Stomach (tissue), 8 donors: ENCODE measurements at regions not wholly inside any gene's neighbourhood (a gene's known extent, or its start where the extent isn't known, plus 50 kb on each side); places are given as distances from the start of the nearest gene placed in this dataset.

Experiments
- DNase-seq, 2 donors: peaks; one replicate each; pipeline versions ENCODE4 v3.0.0 to v3.0.0-alpha.2; 2013 to 2019
- H3K27ac ChIP-seq, 5 donors: fragments of 200-600 bp in 4 of 5; sonication (generic) in 4 of 5; one replicate each; pipeline ENCODE4 v1.5.1; 2013 to 2019; ENCODE audit warnings: mild to moderate bottlenecking in 1 of 5, moderate library complexity in 1 of 5
- H3K27me3 ChIP-seq, 3 donors: fragments of 200-600 bp; sonication (generic); one replicate each; pipeline ENCODE4 v1.5.1; 2017 to 2019; ENCODE audit warnings: mixed run types in 1 of 3
- H3K36me3 ChIP-seq, 4 donors: fragments of 200-600 bp; sonication (generic); 1 replicate in 3 of 4; 2 replicates in 1 of 4; pipeline ENCODE4 v1.5.1; 2016 to 2019
- H3K4me1 ChIP-seq, 4 donors: fragments of 200-600 bp; sonication (generic); one replicate each; pipeline ENCODE4 v1.5.1; 2016 to 2019
- H3K4me3 ChIP-seq, 4 donors: fragments of 200-600 bp; sonication (generic) in 3 of 4; one replicate each; pipeline ENCODE4 v1.5.1; 2016 to 2019; ENCODE audit warnings: mild to moderate bottlenecking in 1 of 4
- H3K9me3 ChIP-seq, 4 donors: fragments of 200-600 bp; sonication (generic); one replicate each; pipeline ENCODE4 v1.5.1; 2016 to 2019
- CTCF ChIP-seq, 7 experiments: fragments of 450-650 bp in 4 of 7; fragments of 200-600 bp in 3 of 7; sonication (generic) in 3 of 7; IDR thresholded peaks; one replicate each; pipeline ENCODE4 v1.5.1; 2016 to 2019; ENCODE audit warnings: antibody characterized with exemption in 7 of 7, control low read depth in 2 of 7, mild to moderate bottlenecking in 1 of 7
- EP300 ChIP-seq: sonication (generic); formaldehyde crosslinking; IDR thresholded peaks from one replicate; pipeline ENCODE4 v1.6.1; 2017; ENCODE audit warnings: antibody characterized with exemption
- POLR2A ChIP-seq, 4 donors: fragments of 450-650 bp; IDR thresholded peaks; one replicate each; pipeline ENCODE4 v1.6.1; 2016; ENCODE audit warnings: antibody characterized with exemption in 4 of 4, control low read depth in 2 of 4, mild to moderate bottlenecking in 1 of 4, moderate library complexity in 1 of 4
- POLR2AphosphoS5 ChIP-seq, 3 donors: sonication (generic); formaldehyde crosslinking; IDR thresholded peaks; one replicate each; pipeline ENCODE4 v1.6.1; 2016; ENCODE audit warnings: antibody characterized with exemption in 3 of 3
- WGBS, 5 donors: extraction: QIAGEN DNeasy Blood & Tissue Kit in 3 of 5; methylation state at CpG; one replicate each; pipeline versions ENCODE4 v1.1.5 to v1.1.7; 2013 to 2018; 5-methylcytosine and 5-hydroxymethylcytosine counted together
- intact Hi-C: fragments of 100-400 bp; cut with DNase I; formaldehyde crosslinking; loops from one replicate; pipeline ENCODE4 v1.15.1; 2023; ENCODE audit warnings: low total_unique reads
- donor health status: healthy with polysubstance abuse.
- donor health status: Bipolar disorder and iron deficiency.
- donor health status: healthy.

GRCh38 chr2:234162861-234163260, 112.4 kb downstream of the SPP2 start:
- Histone ChIP-seq H3K36me3 (no peaks in the 10 kb centered on the region), H3K9me3 (no peaks in the 10 kb centered on the region), H3K27me3 (no peaks in the 10 kb centered on the region), H3K4me1 (no peaks in the 10 kb centered on the region), H3K4me3 (no peak overlapping the region), H3K27ac (no peak overlapping the region)
- intact Hi-C loops, result no loop called here
- no peak for TF ChIP-seq POLR2A (IDR thresholded peaks at IDR 0.05)
- TF ChIP-seq EP300, result no peak
- no peak for TF ChIP-seq CTCF (IDR thresholded peaks at IDR 0.05)
- TF ChIP-seq POLR2AphosphoS5 (IDR thresholded peaks at IDR 0.05), result no peak
- 42 to 69% (median 58%) methylated on average over 1 of the region's 1 CpG for WGBS, 5 donors
- DNase-seq, result no peak

GRCh38 chr2:234161932-234162331, 111.4 kb downstream of the SPP2 start:
- H3K27me3 ChIP-seq, result no peaks in the 10 kb centered on the region
- intact Hi-C loops, result no loop called here
- no peaks in the 10 kb centered on the region for H3K9me3 ChIP-seq
- no peak overlapping the region for H3K4me3 ChIP-seq
- H3K4me1 ChIP-seq, result no peaks in the 10 kb centered on the region
- no peaks in the 10 kb centered on the region for H3K36me3 ChIP-seq
- no peak overlapping the region for H3K27ac ChIP-seq
- no peak for DNase-seq
- WGBS, 5 donors, result 59 to 70% (median 63%) methylated on average over 6 of the region's 6 CpGs
- TF ChIP-seq EP300 (no peak), POLR2AphosphoS5 (IDR thresholded peaks at IDR 0.05) (no peak), CTCF (IDR thresholded peaks at IDR 0.05) (no peak), POLR2A (IDR thresholded peaks at IDR 0.05) (no peak)

GRCh38 chr2:234158812-234159211, 108.3 kb downstream of the SPP2 start:
- DNase-seq, result no peak
- no peaks in the 10 kb centered on the region for H3K9me3 ChIP-seq
- no peak overlapping the region for H3K4me3 ChIP-seq
- H3K27ac ChIP-seq, result no peak overlapping the region
- no peaks in the 10 kb centered on the region for H3K4me1 ChIP-seq
- WGBS, 5 donors, result 86 to 91% (median 90%) methylated on average over 4 of the region's 4 CpGs
- intact Hi-C loops, result no loop called here
- no peaks in the 10 kb centered on the region for H3K36me3 ChIP-seq
- TF ChIP-seq EP300 (no peak), POLR2A (IDR thresholded peaks at IDR 0.05) (no peak), CTCF (IDR thresholded peaks at IDR 0.05) (no peak), POLR2AphosphoS5 (IDR thresholded peaks at IDR 0.05) (no peak)
- no peaks in the 10 kb centered on the region for H3K27me3 ChIP-seq

- intact Hi-C loops, result no loop called here
- TF ChIP-seq POLR2A (IDR thresholded peaks at IDR 0.05), result no peak
- no peak for TF ChIP-seq CTCF (IDR thresholded peaks at IDR 0.05)
- TF ChIP-seq POLR2AphosphoS5 (IDR thresholded peaks at IDR 0.05), result no peak
- TF ChIP-seq EP300, result no peak
- H3K27ac ChIP-seq, result no peak overlapping the region
- H3K4me3 ChIP-seq, result no peak overlapping the region
- H3K4me1 ChIP-seq, result no peaks in the 10 kb centered on the region
- DNase-seq, result no peak
- H3K27me3 ChIP-seq, result no peaks in the 10 kb centered on the region
- 53 to 65% (median 63%) methylated on average over 3 of the region's 3 CpGs for WGBS, 5 donors
- no peaks in the 10 kb centered on the region for H3K36me3 ChIP-seq
- no peaks in the 10 kb centered on the region for H3K9me3 ChIP-seq
These were observed 107.5 kb downstream of the SPP2 start for GRCh38 chr2:234157817-234158588.
